Gastroesophageal sphincter (tissue), 4 donors: ENCODE measurements at regions not wholly inside any gene's neighbourhood (a gene's known extent, or its start where the extent isn't known, plus 50 kb on each side); places are given as distances from the start of the nearest gene placed in this dataset.

Source experiments
- ATAC-seq: fragments of 150-250 bp; one replicate; pipeline ENCODE4 v1.9.1; 2016; ENCODE audit warnings: mild to moderate bottlenecking, moderate library complexity
- H3K27ac ChIP-seq, 4 donors: fragments of 200-600 bp; sonication (generic) in 3 of 4; 1 replicate in 3 of 4; 2 replicates in 1 of 4; pipeline ENCODE4 v1.5.1; 2016 to 2019
- H3K27me3 ChIP-seq: fragments of 200-600 bp; sonication (generic); one replicate; pipeline ENCODE4 v1.5.1; 2019
- H3K36me3 ChIP-seq, 2 donors: fragments of 200-600 bp; sonication (generic); one replicate each; pipeline ENCODE4 v1.5.1; 2019; ENCODE audit warnings: control low read depth in 1 of 2
- H3K4me1 ChIP-seq, 3 donors: fragments of 200-600 bp; sonication (generic); 1 replicate in 2 of 3; 2 replicates in 1 of 3; pipeline ENCODE4 v1.5.1; 2016 to 2019; ENCODE audit warnings: control low read depth in 2 of 3
- H3K4me3 ChIP-seq, 2 donors: fragments of 200-600 bp; sonication (generic); one replicate each; pipeline ENCODE4 v1.5.1; 2019; ENCODE audit warnings: mild to moderate bottlenecking in 1 of 2, moderate library complexity in 1 of 2
- H3K9me3 ChIP-seq, 3 donors: fragments of 200-600 bp; sonication (generic); one replicate each; pipeline ENCODE4 v1.5.1; 2017 to 2019; ENCODE audit warnings: control low read depth in 2 of 3
- CTCF ChIP-seq, 4 experiments: fragments of 200-600 bp in 2 of 4; fragments of 450-650 bp in 2 of 4; sonication (generic) in 1 of 4; IDR thresholded peaks; one replicate each; pipeline ENCODE4 v1.5.1; 2017 to 2019; ENCODE audit warnings: antibody characterized with exemption in 4 of 4, mild to moderate bottlenecking in 2 of 4, moderate library complexity in 2 of 4
- EP300 ChIP-seq: sonication (generic); formaldehyde crosslinking; IDR thresholded peaks from one replicate; pipeline ENCODE4 v1.6.1; 2017; ENCODE audit warnings: antibody characterized with exemption, mild to moderate bottlenecking
- POLR2A ChIP-seq, 2 donors: fragments of 450-650 bp; IDR thresholded peaks; one replicate each; pipeline ENCODE4 v1.6.1; 2017; ENCODE audit warnings: antibody characterized with exemption in 2 of 2, mild to moderate bottlenecking in 2 of 2, moderate library complexity in 1 of 2
- POLR2AphosphoS5 ChIP-seq: sonication (generic); formaldehyde crosslinking; IDR thresholded peaks from one replicate; pipeline ENCODE4 v1.6.1; 2017; ENCODE audit warnings: antibody characterized with exemption
- WGBS, 2 donors: methylation state at CpG; one replicate each; pipeline ENCODE4 v1.1.5; 2018; ENCODE audit warnings: low coverage in 1 of 2; 5-methylcytosine and 5-hydroxymethylcytosine counted together

GRCh38 chr18:1496096-1496495 lies 591.4 kb downstream of the ADCYAP1 start:
- ATAC-seq: no peak
- TF ChIP-seq POLR2AphosphoS5 (no peak), CTCF (IDR thresholded peaks at IDR 0.05) (no peak), POLR2A (IDR thresholded peaks at IDR 0.05) (no peak), EP300 (no peak)
- Histone ChIP-seq H3K27me3 (no peaks in the 10 kb centered on the region), H3K9me3 (peaks cover 0 to 9% (median 0%) of the 10 kb centered on the region in 3 donors), H3K27ac (no peak overlapping the region), H3K4me3 (no peak overlapping the region), H3K36me3 (no peaks in the 10 kb centered on the region), H3K4me1 (no peaks in the 10 kb centered on the region)
- 70 to 88% methylated on average over 4 of the region's 4 CpGs for WGBS, 2 donors

GRCh38 chr18:1498216-1498615 lies 593.5 kb downstream of the ADCYAP1 start:
- Histone ChIP-seq H3K27me3 (no peaks in the 10 kb centered on the region), H3K4me1 (no peaks in the 10 kb centered on the region), H3K27ac (no peak overlapping the region), H3K4me3 (no peak overlapping the region), H3K9me3 (peaks cover 0 to 9% (median 0%) of the 10 kb centered on the region in 3 donors), H3K36me3 (no peaks in the 10 kb centered on the region)
- ATAC-seq: no peak
- TF ChIP-seq EP300 (no peak), CTCF (IDR thresholded peaks at IDR 0.05) (no peak), POLR2AphosphoS5 (no peak), POLR2A (IDR thresholded peaks at IDR 0.05) (no peak)
- 71 to 83% methylated on average over 1 of the region's 1 CpG for WGBS, 2 donors

DNA sequence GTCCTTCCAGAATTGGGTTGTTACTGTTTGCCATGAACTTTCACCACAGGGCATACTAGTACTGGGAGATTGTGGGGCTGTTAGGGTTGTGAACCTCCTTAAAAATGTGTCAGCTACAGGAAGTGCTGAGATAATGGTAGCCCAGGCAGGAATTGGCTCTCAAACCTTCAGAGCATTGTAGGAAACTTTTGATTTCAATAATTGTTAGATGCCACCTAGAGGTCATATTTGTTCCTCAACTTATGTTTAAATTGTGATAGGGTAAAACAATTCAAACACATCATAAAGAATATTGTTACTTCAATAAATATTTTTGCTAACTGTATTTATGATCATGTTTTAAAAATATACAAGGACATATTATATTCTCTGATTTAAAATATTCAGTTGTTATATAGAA lies 594.6 kb downstream of the ADCYAP1 start:
- H3K27me3 ChIP-seq: no peaks in the 10 kb centered on the region
- peaks cover 0 to 9% (median 0%) of the 10 kb centered on the region in 3 donors for H3K9me3 ChIP-seq
- ATAC-seq: no peak
- no peaks in the 10 kb centered on the region for H3K36me3 ChIP-seq
- no peak for TF ChIP-seq EP300
- TF ChIP-seq POLR2A (IDR thresholded peaks at IDR 0.05): no peak
- TF ChIP-seq CTCF (IDR thresholded peaks at IDR 0.05): no peak
- TF ChIP-seq POLR2AphosphoS5: no peak
- H3K4me3 ChIP-seq: no peak overlapping the region
- no peaks in the 10 kb centered on the region for H3K4me1 ChIP-seq
- no peak overlapping the region for H3K27ac ChIP-seq

- Histone ChIP-seq H3K4me3 (no peak overlapping the region), H3K27me3 (no peaks in the 10 kb centered on the region), H3K9me3 (no peaks in the 10 kb centered on the region), H3K36me3 (no peaks in the 10 kb centered on the region), H3K27ac (no peak overlapping the region), H3K4me1 (no peaks in the 10 kb centered on the region)
- TF ChIP-seq CTCF (IDR thresholded peaks at IDR 0.05): no peak
- no peak for TF ChIP-seq POLR2AphosphoS5
- TF ChIP-seq EP300: no peak
- no peak for TF ChIP-seq POLR2A (IDR thresholded peaks at IDR 0.05)
- 84% methylated on average over 4 of the region's 4 CpGs; no CpG with 5 or more reads in 1 of the 2 donors for WGBS, 2 donors
- ATAC-seq: no peak
Measured at GRCh38 chr18:1503847-1504246, 599.2 kb downstream of the ADCYAP1 start.

DNA sequence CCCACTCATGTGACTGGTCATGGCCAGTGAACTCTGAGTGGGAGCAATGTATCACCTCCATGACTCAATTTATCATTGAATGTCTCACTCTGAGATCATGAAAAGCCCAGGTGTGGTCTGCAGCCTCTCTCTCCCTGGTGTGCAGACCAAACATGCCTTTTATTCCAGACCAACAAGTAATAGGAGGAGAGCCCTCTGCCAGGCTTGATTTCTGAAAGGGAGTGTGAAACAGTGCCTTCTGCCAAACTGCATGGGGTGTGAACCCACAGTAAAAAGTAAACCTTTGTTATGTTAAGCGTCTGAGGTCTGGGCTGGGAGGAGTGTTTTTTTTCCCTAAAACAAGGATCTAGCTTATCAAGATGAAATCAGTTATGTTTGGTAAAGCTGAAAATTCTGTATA lies 601.2 kb downstream of the ADCYAP1 start:
- no peak for ATAC-seq
- no peaks in the 10 kb centered on the region for H3K9me3 ChIP-seq
- H3K4me1 ChIP-seq: no peaks in the 10 kb centered on the region
- no peak overlapping the region for H3K4me3 ChIP-seq
- TF ChIP-seq POLR2A (IDR thresholded peaks at IDR 0.05) (no peak), CTCF (IDR thresholded peaks at IDR 0.05) (no peak), EP300 (no peak), POLR2AphosphoS5 (no peak)
- H3K27me3 ChIP-seq: peaks cover 5% of the 10 kb centered on the region
- H3K27ac ChIP-seq: no peak overlapping the region
- no peaks in the 10 kb centered on the region for H3K36me3 ChIP-seq
- 17 to 29% methylated on average over 1 of the region's 1 CpG for WGBS, 2 donors
